Skeletal muscle tissue (tissue), 3 donors: ENCODE measurements at regions not wholly inside any gene's neighbourhood (a gene's known extent, or its start where the extent isn't known, plus 50 kb on each side); places are given as distances from the start of the nearest gene placed in this dataset.

ENCODE experiments used
- H3K27ac ChIP-seq: one replicate; pipeline ENCODE4 v1.7.0; 2013; ENCODE audit warnings: mild to moderate bottlenecking, low read depth, low read length, inconsistent platforms
- H3K27me3 ChIP-seq, 3 donors: one replicate each; pipeline ENCODE4 v1.7.0; 2013; ENCODE audit warnings: low read length in 3 of 3; ENCODE audit not compliant: control insufficient read depth in 3 of 3, insufficient read depth in 3 of 3
- H3K36me3 ChIP-seq, 3 donors: one replicate each; pipeline ENCODE4 v1.7.0; 2013; ENCODE audit warnings: low read length in 3 of 3; ENCODE audit not compliant: control insufficient read depth in 3 of 3, insufficient read depth in 3 of 3
- H3K4me1 ChIP-seq, 3 donors: one replicate each; pipeline ENCODE4 v1.7.0; 2013; ENCODE audit warnings: low read length in 3 of 3, mild to moderate bottlenecking in 3 of 3; ENCODE audit not compliant: control insufficient read depth in 3 of 3, insufficient read depth in 3 of 3
- H3K4me3 ChIP-seq, 3 donors: one replicate each; pipeline ENCODE4 v1.7.0; 2013; ENCODE audit warnings: low read length in 3 of 3
- H3K9ac ChIP-seq, 3 donors: one replicate each; pipeline ENCODE4 v1.7.0; 2013; ENCODE audit warnings: low read length in 3 of 3, mild to moderate bottlenecking in 3 of 3, moderate library complexity in 2 of 3, low read depth in 1 of 3
- H3K9me3 ChIP-seq, 3 donors: one replicate each; pipeline ENCODE4 v1.7.0; 2013; ENCODE audit warnings: low read length in 3 of 3; ENCODE audit not compliant: control insufficient read depth in 3 of 3
- donor health status: Osteomylitis.

- Histone ChIP-seq H3K9ac (no peak overlapping the region), H3K27me3 (no peaks in the 10 kb centered on the region), H3K4me1 (no peaks in the 10 kb centered on the region), H3K4me3 (no peak overlapping the region), H3K36me3 (no peaks in the 10 kb centered on the region), H3K27ac (no peak overlapping the region), H3K9me3 (no peaks in the 10 kb centered on the region)
Observed at GRCh38 chr4:147173322-147173721, 227.7 kb upstream of the TTC29 start.

DNA sequence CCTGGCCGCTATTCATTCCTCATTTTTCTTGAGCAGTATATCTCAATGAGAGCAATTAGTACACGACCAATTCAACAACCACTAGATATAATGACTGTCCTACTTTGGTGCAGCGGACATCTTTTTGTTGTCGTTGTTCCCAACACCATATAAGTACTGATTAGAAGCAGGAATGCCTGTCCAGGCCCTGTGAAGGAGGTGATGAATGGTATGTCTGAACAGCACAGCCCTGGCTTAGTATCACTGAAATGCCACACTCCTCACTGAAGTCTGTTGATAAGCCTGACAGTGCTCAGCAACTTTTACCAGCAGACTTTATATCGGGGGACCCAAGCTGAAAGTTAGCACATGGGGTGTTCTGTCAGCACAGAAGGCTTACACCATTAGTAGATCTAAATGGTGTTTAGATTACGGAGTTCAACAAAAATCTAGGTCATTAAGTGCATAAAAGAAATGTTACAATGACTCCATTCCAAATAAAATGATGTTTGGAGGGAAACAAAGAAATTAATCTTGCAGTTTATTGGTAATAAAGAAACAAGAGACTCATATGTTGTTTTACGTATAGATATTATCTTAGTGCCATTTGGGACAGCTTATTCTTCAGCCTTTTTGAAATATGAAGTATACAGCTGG lies 228.3 kb upstream of the TTC29 start:
- Histone ChIP-seq H3K27me3 (no peaks in the 10 kb centered on the region), H3K9me3 (no peaks in the 10 kb centered on the region), H3K4me3 (no peak overlapping the region), H3K27ac (no peak overlapping the region), H3K4me1 (no peaks in the 10 kb centered on the region), H3K9ac (no peak overlapping the region), H3K36me3 (no peaks in the 10 kb centered on the region)

DNA sequence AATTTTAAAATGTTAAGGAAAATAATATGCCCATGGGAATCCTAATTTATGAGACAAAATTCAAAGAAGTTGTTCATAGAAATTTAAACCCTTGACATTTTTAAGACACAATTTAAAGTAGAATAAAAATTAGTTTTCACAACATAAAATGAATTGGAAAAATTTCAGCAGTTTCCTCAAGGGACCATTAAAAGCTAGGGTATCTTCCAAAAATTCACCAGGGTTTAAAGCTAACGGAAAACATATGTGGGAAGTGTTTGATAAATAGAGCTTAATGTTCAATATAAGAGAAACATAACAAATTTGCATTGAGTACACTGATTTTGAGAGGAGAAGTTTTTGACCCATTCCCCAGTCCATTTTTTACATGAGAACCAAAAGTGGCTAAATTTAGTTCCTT lies 228.9 kb upstream of the TTC29 start:
- H3K9me3 ChIP-seq: no peaks in the 10 kb centered on the region
- H3K36me3 ChIP-seq: no peaks in the 10 kb centered on the region
- no peaks in the 10 kb centered on the region for H3K4me1 ChIP-seq
- no peak overlapping the region for H3K4me3 ChIP-seq
- H3K27ac ChIP-seq: no peak overlapping the region
- no peaks in the 10 kb centered on the region for H3K27me3 ChIP-seq
- no peak overlapping the region for H3K9ac ChIP-seq

- Histone ChIP-seq H3K9ac (no peak overlapping the region), H3K4me1 (no peaks in the 10 kb centered on the region), H3K36me3 (no peaks in the 10 kb centered on the region), H3K27ac (no peak overlapping the region), H3K4me3 (no peak overlapping the region), H3K27me3 (no peaks in the 10 kb centered on the region), H3K9me3 (no peaks in the 10 kb centered on the region)
Observed at GRCh38 chr4:147175460-147176025, 229.9 kb upstream of the TTC29 start.

DNA sequence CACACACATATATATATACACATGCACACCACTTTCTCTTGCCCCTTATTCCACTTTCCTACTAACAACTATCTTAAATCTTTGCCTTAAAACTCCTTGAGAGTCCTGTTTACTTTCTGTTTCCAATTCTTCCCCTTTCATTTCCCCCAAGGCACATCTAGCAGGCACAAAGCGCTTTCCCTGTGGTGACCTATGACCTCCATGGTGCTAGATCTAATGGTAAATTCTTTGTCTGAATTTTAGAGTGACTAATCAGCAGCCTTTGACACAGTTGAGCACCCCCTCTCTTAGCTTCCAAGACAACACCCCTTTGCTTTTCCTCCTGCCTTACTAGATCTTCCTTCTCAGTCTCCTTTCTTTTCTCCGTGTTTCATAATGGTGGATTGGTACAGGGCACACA lies 236.4 kb upstream of the TTC29 start:
- no peak overlapping the region for H3K4me3 ChIP-seq
- no peaks in the 10 kb centered on the region for H3K27me3 ChIP-seq

GRCh38 chr4:147192679-147193078 lies 247.0 kb upstream of the TTC29 start:
- Histone ChIP-seq H3K27me3 (no peaks in the 10 kb centered on the region), H3K27ac (no peak overlapping the region), H3K4me1 (no peaks in the 10 kb centered on the region)

More for the DNA sequence above, 236.4 kb upstream of the TTC29 start:
- Histone ChIP-seq H3K27ac (no peak overlapping the region), H3K36me3 (no peaks in the 10 kb centered on the region), H3K9me3 (no peaks in the 10 kb centered on the region), H3K9ac (no peak overlapping the region), H3K4me1 (no peaks in the 10 kb centered on the region)

DNA sequence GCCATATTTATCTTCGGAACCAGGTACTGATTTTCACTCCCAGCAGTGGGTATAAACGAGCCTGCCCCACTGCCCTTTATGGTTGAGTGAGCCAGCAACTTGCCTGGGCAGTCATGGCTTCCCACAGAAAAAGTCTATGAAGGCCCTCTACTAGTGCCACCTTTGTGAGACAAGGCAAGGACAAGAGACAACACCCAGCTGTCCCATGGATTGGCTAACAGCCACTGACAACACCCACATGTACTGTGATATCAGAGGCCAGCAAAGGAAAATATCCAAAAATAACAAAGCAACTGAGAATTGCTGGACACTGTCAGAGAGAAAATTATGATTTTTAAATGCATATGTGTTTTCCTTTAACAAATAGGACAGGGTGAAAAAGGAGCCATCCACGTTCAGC lies 248.4 kb upstream of the TTC29 start:
- Histone ChIP-seq H3K27ac (no peak overlapping the region), H3K4me3 (no peak overlapping the region), H3K4me1 (no peaks in the 10 kb centered on the region)

More at GRCh38 chr4:147192679-147193078, 247.0 kb upstream of the TTC29 start:
- Histone ChIP-seq H3K9ac (no peak overlapping the region), H3K9me3 (no peaks in the 10 kb centered on the region), H3K4me3 (no peak overlapping the region), H3K36me3 (no peaks in the 10 kb centered on the region)

GRCh38 chr4:147194604-147195003 lies 248.9 kb upstream of the TTC29 start:
- no peak overlapping the region for H3K4me3 ChIP-seq
- H3K36me3 ChIP-seq: no peaks in the 10 kb centered on the region
- H3K4me1 ChIP-seq: no peaks in the 10 kb centered on the region
- no peaks in the 10 kb centered on the region for H3K9me3 ChIP-seq
- H3K9ac ChIP-seq: no peak overlapping the region
- no peaks in the 10 kb centered on the region for H3K27me3 ChIP-seq
- H3K27ac ChIP-seq: no peak overlapping the region

More for the DNA sequence above, 248.4 kb upstream of the TTC29 start:
- Histone ChIP-seq H3K27me3 (no peaks in the 10 kb centered on the region), H3K9ac (no peak overlapping the region), H3K9me3 (no peaks in the 10 kb centered on the region), H3K36me3 (no peaks in the 10 kb centered on the region)

- Histone ChIP-seq H3K9ac (no peak overlapping the region), H3K36me3 (no peaks in the 10 kb centered on the region)
Observed at GRCh38 chr4:147195386-147195785, 249.7 kb upstream of the TTC29 start.

DNA sequence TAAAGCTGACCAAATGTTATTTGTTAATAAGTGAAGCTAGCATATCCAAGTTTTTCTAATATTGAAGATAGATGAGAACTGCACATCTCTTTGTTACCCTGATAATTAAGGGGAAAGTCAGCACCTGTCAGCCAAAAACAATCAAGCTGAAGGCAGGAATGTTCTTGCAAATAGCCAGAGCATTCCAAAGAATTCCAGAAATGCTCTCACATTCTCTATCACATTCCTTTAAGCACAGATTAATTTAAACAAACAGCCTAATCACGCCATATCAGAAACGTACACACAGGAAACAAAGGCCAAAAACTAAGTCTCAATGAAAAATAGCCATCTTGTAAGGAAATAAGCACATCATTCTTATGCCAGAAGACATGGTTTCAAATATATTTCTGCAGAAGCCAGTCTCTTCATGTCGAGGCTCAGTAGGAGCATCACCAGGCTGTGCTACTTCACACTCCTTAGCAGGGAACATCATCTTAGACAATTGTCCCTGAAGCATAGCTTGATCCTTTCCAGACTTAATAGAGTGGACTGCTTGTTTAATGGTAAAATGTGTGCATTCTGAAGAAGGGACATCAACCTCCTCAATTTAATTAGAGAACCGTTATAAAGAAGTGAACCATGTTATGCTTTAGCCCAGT lies 252.9 kb upstream of the TTC29 start:
- H3K27me3 ChIP-seq: no peaks in the 10 kb centered on the region
- no peak overlapping the region for H3K4me3 ChIP-seq
- no peak overlapping the region for H3K27ac ChIP-seq
- H3K9ac ChIP-seq: no peak overlapping the region
- H3K36me3 ChIP-seq: no peaks in the 10 kb centered on the region
- H3K9me3 ChIP-seq: peaks cover 0 to 3% (median 0%) of the 10 kb centered on the region in 3 donors
- H3K4me1 ChIP-seq: no peaks in the 10 kb centered on the region

More at GRCh38 chr4:147195386-147195785, 249.7 kb upstream of the TTC29 start:
- H3K4me1 ChIP-seq: no peaks in the 10 kb centered on the region
- H3K9me3 ChIP-seq: no peaks in the 10 kb centered on the region
- no peak overlapping the region for H3K4me3 ChIP-seq
- no peak overlapping the region for H3K27ac ChIP-seq
- H3K27me3 ChIP-seq: no peaks in the 10 kb centered on the region
